ENCODE measurements at regions not wholly inside any gene's neighbourhood (a gene's known extent, or its start where the extent isn't known, plus 50 kb on each side); places are given as distances from the start of the nearest gene placed in this dataset.

GRCh38 chr4:145381163-145381562, 100.5 kb upstream of the SMAD1 start:
- no peak for DNase-seq
- H3K9me3 ChIP-seq, result no peaks in the 10 kb centered on the region
- H3K4me3 ChIP-seq (replicated peaks in 1 of 3), result no peak overlapping the region
- intact Hi-C loops (cut with DNase I), result no loop called here
- 77 to 83% methylated on average over 1 of the region's 1 CpG for WGBS, 2 donors
- H3K27ac ChIP-seq, result no peak overlapping the region
- H3K36me3 ChIP-seq, result no peaks in the 10 kb centered on the region
- no peak for TF ChIP-seq POLR2A (IDR thresholded peaks at IDR 0.05)
- TF ChIP-seq CTCF (IDR thresholded peaks at IDR 0.05), result no peak
- no peaks in the 10 kb centered on the region for H3K4me1 ChIP-seq
- no peaks in the 10 kb centered on the region for H3K27me3 ChIP-seq

- no peak for TF ChIP-seq POLR2A (IDR thresholded peaks at IDR 0.05)
- no peak for TF ChIP-seq CTCF (IDR thresholded peaks at IDR 0.05)
- H3K27me3 ChIP-seq, result no peaks in the 10 kb centered on the region
- H3K9me3 ChIP-seq, result no peaks in the 10 kb centered on the region
- H3K4me1 ChIP-seq, result no peaks in the 10 kb centered on the region
- H3K4me3 ChIP-seq (replicated peaks in 1 of 3), result no peak overlapping the region
- no peak for DNase-seq
- H3K27ac ChIP-seq, result no peak overlapping the region
- intact Hi-C loops (cut with DNase I), result no loop called here
- no peaks in the 10 kb centered on the region for H3K36me3 ChIP-seq
Measured at GRCh38 chr4:145380123-145380522, 101.5 kb upstream of the SMAD1 start.

GRCh38 chr4:145375416-145375815, 106.2 kb upstream of the SMAD1 start:
- Histone ChIP-seq H3K27me3 (no peaks in the 10 kb centered on the region), H3K27ac (no peak overlapping the region), H3K4me1 (no peaks in the 10 kb centered on the region), H3K36me3 (no peaks in the 10 kb centered on the region), H3K9me3 (no peaks in the 10 kb centered on the region), H3K4me3 (replicated peaks in 1 of 3) (no peak overlapping the region)
- no peak for TF ChIP-seq POLR2A (IDR thresholded peaks at IDR 0.05)
- TF ChIP-seq CTCF (IDR thresholded peaks at IDR 0.05), result no peak
- 95 to 96% methylated on average over 20 of the region's 20 CpGs for WGBS, 2 donors
- intact Hi-C loops (cut with DNase I), result no loop called here
- DNase-seq, result no peak

- DNase-seq, result no peak
- 74 to 90% methylated on average over 4 of the region's 4 CpGs for WGBS, 2 donors
Measured at GRCh38 chr4:145352438-145353145, 129.1 kb upstream of the SMAD1 start.

More at GRCh38 chr4:145352438-145353145, 129.1 kb upstream of the SMAD1 start:
- Histone ChIP-seq H3K9me3 (no peaks in the 10 kb centered on the region), H3K4me3 (replicated peaks in 1 of 3) (no peak overlapping the region), H3K27ac (no peak overlapping the region), H3K36me3 (no peaks in the 10 kb centered on the region), H3K4me1 (no peaks in the 10 kb centered on the region), H3K27me3 (no peaks in the 10 kb centered on the region)
- no peak for TF ChIP-seq CTCF (IDR thresholded peaks at IDR 0.05)
- TF ChIP-seq POLR2A (IDR thresholded peaks at IDR 0.05), result no peak
- intact Hi-C loops (cut with DNase I), result no loop called here
